GM12878 (cell line): ENCODE measurements at regions not wholly inside any gene's neighbourhood (a gene's known extent, or its start where the extent isn't known, plus 50 kb on each side); places are given as distances from the start of the nearest gene placed in this dataset.

Experiments
- ATAC-seq: fragments of 200-7000 bp; cut with Tn5 transposase; 3 replicates; pipeline ENCODE4 v1.9.1; 2020; ENCODE audit warnings: mild to moderate bottlenecking, moderate library complexity
- BruUV-seq: library from RNA; stranded (reverse); fragments of 400-500 nt; replicated peaks from 2 replicates; lab custom pipeline; 2021; lab: Mats Ljungman, UMichigan
- CTCF ChIA-PET: fragments of 300-600 bp; sonication (Branson Sonifier 250); formaldehyde crosslinking; extraction: SDS; loops from one replicate; lab custom pipeline; 2021; ENCODE audit warnings: inconsistent platforms; lab: Yijun Ruan, JAX
- POLR2A ChIA-PET: fragments of 350-600 bp; formaldehyde crosslinking; extraction: SDS; loops from one replicate; lab custom pipeline; 2021; ENCODE audit warnings: inconsistent platforms; lab: Charles Lee
- RAD21 ChIA-PET: fragments of 300-600 bp; sonication (Branson Sonifier 250); formaldehyde crosslinking; loops from one replicate; lab custom pipeline; 2023; ENCODE audit warnings: antibody characterized with exemption; ENCODE audit not compliant: unreplicated experiment; lab: Charles Lee
- SMC1A ChIA-PET: fragments of 300-600 bp; sonication (Branson Sonifier 250); formaldehyde crosslinking; loops from one replicate; lab custom pipeline; 2023; ENCODE audit not compliant: unreplicated experiment, uncharacterized antibody; lab: Charles Lee
- DNase-seq: peaks from one replicate; pipeline ENCODE4 v3.0.0-alpha.2; 2011; ENCODE audit warnings: low read depth, low spot score
- FAIRE-seq: peaks from 3 replicates; lab custom pipeline; 2011; peaks lifted over from hg19 to GRCh38; lab: Jason Lieb, UNC
- H2AFZ ChIP-seq: 2 replicates; pipeline ENCODE4 v1.6.0; 2011; ENCODE audit warnings: low read depth, low read length, control low read depth; ENCODE audit not compliant: control insufficient read depth
- H3K27ac ChIP-seq: 2 replicates; pipeline ENCODE4 v1.5.1; 2011; ENCODE audit warnings: control low read depth; ENCODE audit not compliant: control insufficient read depth, insufficient read depth
- H3K27me3 ChIP-seq, 2 experiments: replicated peaks in 1 of 2; 2 replicates each; pipeline versions ENCODE4 v1.6.0 to v1.6.1; 2011; ENCODE audit warnings: low read length in 1 of 2; ENCODE audit not compliant: control insufficient read depth in 2 of 2, insufficient read depth in 2 of 2
- H3K36me3 ChIP-seq, 2 experiments: 2 replicates each; pipeline ENCODE4 v1.5.1; 2011; ENCODE audit warnings: low read length in 1 of 2; ENCODE audit not compliant: control insufficient read depth in 2 of 2, insufficient read depth in 2 of 2
- H3K4me1 ChIP-seq: 2 replicates; pipeline ENCODE4 v1.6.1; 2011; ENCODE audit warnings: mild to moderate bottlenecking, low read length, moderate library complexity, mixed read lengths; ENCODE audit not compliant: control insufficient read depth, insufficient read depth
- H3K4me2 ChIP-seq: 2 replicates; pipeline ENCODE4 v1.6.0; 2011; ENCODE audit warnings: control low read depth; ENCODE audit not compliant: control insufficient read depth, insufficient read depth
- H3K4me3 ChIP-seq: fragments of 200-600 bp; sonication (generic); 2 replicates; pipeline ENCODE4 v1.5.1; 2016
- H3K79me2 ChIP-seq: 2 replicates; pipeline ENCODE4 v1.6.0; 2011; ENCODE audit warnings: low read length; ENCODE audit not compliant: control insufficient read depth, insufficient read depth
- H3K9ac ChIP-seq: 2 replicates; pipeline ENCODE4 v1.8.0; 2011; ENCODE audit warnings: low read length, control low read depth, mixed read lengths; ENCODE audit not compliant: control insufficient read depth, insufficient read depth
- H3K9me3 ChIP-seq: replicated peaks from 3 replicates; pipeline ENCODE4 v1.5.1; 2011; ENCODE audit warnings: mild to moderate bottlenecking, low read length; ENCODE audit not compliant: control insufficient read depth, insufficient read depth
- H4K20me1 ChIP-seq: 2 replicates; pipeline ENCODE4 v1.6.0; 2011; ENCODE audit not compliant: control insufficient read depth, insufficient read depth
- HCFC1 ChIP-seq: fragments of 150-350 bp; IDR thresholded peaks from 2 replicates; pipeline ENCODE4 v1.6.1; 2014; ENCODE audit warnings: low read length
- HDAC2 ChIP-seq: fragments of 200-600 bp; sonication (generic); IDR thresholded peaks from 2 replicates; pipeline ENCODE4 v1.6.1; 2017
- MTA3 ChIP-seq: IDR thresholded peaks from 2 replicates; pipeline ENCODE4 v1.6.1; 2012; ENCODE audit warnings: low read length, inconsistent platforms, borderline replicate concordance
- NFYA ChIP-seq: IDR thresholded peaks from 2 replicates; pipeline ENCODE4 v1.6.1; 2011; ENCODE audit warnings: low read depth, mild to moderate bottlenecking, low read length, improper control_type of control experiment, borderline replicate concordance
- NR2F1 ChIP-seq: fragments of 450-650 bp; conservative IDR thresholded peaks from 2 replicates; pipeline ENCODE4 v1.6.1; 2017; ENCODE audit warnings: mild to moderate bottlenecking
- PAX5 ChIP-seq: IDR thresholded peaks from 2 replicates; pipeline ENCODE4 v1.6.1; 2011; ENCODE audit warnings: low read depth, low read length, borderline replicate concordance
- PAX8 ChIP-seq: fragments of 450-650 bp; IDR thresholded peaks from 2 replicates; pipeline ENCODE4 v1.6.1; 2017; ENCODE audit warnings: mild to moderate bottlenecking, moderate library complexity
- POLR2A ChIP-seq: IDR thresholded peaks from 2 replicates; pipeline ENCODE4 v1.6.1; 2011; ENCODE audit warnings: low read depth, mild to moderate bottlenecking, low read length
- ZNF622 ChIP-seq: fragments of 450-650 bp; IDR thresholded peaks from 2 replicates; pipeline ENCODE4 v1.6.1; 2017; ENCODE audit warnings: mild to moderate bottlenecking, inconsistent platforms
- ZZZ3 ChIP-seq: IDR thresholded peaks from 2 replicates; pipeline ENCODE4 v1.6.1; 2011; ENCODE audit warnings: low read depth; ENCODE audit not compliant: control insufficient read depth, insufficient read length
- WGBS: methylation state at CpG from one replicate; pipeline ENCODE4 v1.1.6; 2016; ENCODE audit warnings: low lambda C conversion rate; ENCODE audit not compliant: insufficient replicate concordance, insufficient coverage; ENCODE audit errors: missing lambda C conversion rate; 5-methylcytosine and 5-hydroxymethylcytosine counted together
- in situ Hi-C: fragments of 300-500 bp; cut with MboI; formaldehyde crosslinking; loops from 9 replicates; pipeline ENCODE4 v1.14.3; 2018; ENCODE audit warnings: mixed read lengths
- intact Hi-C: fragments of 100-400 bp; cut with micrococcal nuclease; formaldehyde crosslinking; loops from one replicate; pipeline ENCODE4 v1.14.2; 2022; ENCODE audit not compliant: unreplicated experiment
- TF ChIP-seq, protein P1 (sequence below): fragments of 450-650 bp; IDR thresholded peaks from 2 replicates; pipeline ENCODE4 v1.6.1; 2017; ENCODE audit warnings: mild to moderate bottlenecking
- TF ChIP-seq, protein P2 (sequence below): fragments of 450-650 bp; IDR thresholded peaks from 2 replicates; pipeline ENCODE4 v1.6.1; 2017; ENCODE audit warnings: mild to moderate bottlenecking, low read depth, inconsistent platforms; ENCODE audit not compliant: poor library complexity, severe bottlenecking
- TF ChIP-seq, protein P3 (sequence below): IDR thresholded peaks from 2 replicates; pipeline ENCODE4 v1.6.1; 2012; ENCODE audit warnings: low read depth, low read length, improper control_type of control experiment
- TF ChIP-seq, protein P4 (sequence below): IDR thresholded peaks from 2 replicates; pipeline ENCODE4 v1.6.1; 2011; ENCODE audit warnings: borderline replicate concordance, low read depth, mild to moderate bottlenecking, moderate library complexity, mixed read lengths, low read length; ENCODE audit not compliant: insufficient read depth; ENCODE audit errors: extremely low read length

DNA sequence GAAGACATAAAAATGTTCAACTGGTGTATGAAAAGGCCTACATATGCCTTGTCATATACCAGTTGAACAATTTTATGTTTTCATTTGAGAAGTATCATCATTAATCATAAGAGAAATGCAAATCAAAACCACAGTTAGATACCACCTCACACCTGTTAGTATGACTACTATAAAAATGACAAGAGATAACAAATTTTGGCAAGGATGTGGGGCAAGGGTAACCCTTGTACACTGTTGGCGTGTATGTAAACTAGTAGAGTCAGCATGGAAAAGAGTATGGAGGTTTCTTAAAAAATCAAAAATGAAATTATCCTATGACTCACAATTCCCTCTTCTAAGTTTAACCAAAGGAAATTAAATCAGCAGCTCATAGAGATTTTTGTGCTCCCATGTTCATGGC lies 250.4 kb upstream of the ST8SIA4 start:
- DNase-seq, result no peak
- TF ChIP-seq ZZZ3 (no peak), HCFC1 (no peak), NFYA (no peak), PAX8 (no peak)
- TF ChIP-seq, protein P1, sequence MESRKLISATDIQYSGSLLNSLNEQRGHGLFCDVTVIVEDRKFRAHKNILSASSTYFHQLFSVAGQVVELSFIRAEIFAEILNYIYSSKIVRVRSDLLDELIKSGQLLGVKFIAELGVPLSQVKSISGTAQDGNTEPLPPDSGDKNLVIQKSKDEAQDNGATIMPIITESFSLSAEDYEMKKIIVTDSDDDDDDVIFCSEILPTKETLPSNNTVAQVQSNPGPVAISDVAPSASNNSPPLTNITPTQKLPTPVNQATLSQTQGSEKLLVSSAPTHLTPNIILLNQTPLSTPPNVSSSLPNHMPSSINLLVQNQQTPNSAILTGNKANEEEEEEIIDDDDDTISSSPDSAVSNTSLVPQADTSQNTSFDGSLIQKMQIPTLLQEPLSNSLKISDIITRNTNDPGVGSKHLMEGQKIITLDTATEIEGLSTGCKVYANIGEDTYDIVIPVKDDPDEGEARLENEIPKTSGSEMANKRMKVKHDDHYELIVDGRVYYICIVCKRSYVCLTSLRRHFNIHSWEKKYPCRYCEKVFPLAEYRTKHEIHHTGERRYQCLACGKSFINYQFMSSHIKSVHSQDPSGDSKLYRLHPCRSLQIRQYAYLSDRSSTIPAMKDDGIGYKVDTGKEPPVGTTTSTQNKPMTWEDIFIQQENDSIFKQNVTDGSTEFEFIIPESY, result no peak
- TF ChIP-seq, all 136 proteins: peak for 0
- Histone ChIP-seq H3K4me2 (no peak overlapping the region), H2AFZ (no peak overlapping the region), H3K9me3 (no peaks in the 10 kb centered on the region), H3K4me1 (no peaks in the 10 kb centered on the region), H3K27ac (no peak overlapping the region), H3K36me3 (no peaks in the 10 kb centered on the region), H3K9ac (no peak overlapping the region), H4K20me1 (no peaks in the 10 kb centered on the region), H3K27me3 (no peaks in the 10 kb centered on the region), H3K79me2 (no peaks in the 10 kb centered on the region), H3K4me3 (no peak overlapping the region)
- FAIRE-seq (peak; percentile 52), ATAC-seq (peak; percentile 34; the same call in 2 of the 3 replicates)
- BruUV-seq, result no TSS peak
- 0% methylated on average over 1 of the region's 1 CpG for WGBS
- SMC1A ChIA-PET, result no interaction called here
- POLR2A ChIA-PET, result no interaction called here
- RAD21 ChIA-PET, result no interaction called here
- intact Hi-C loops (no loop called here), in situ Hi-C loops (no loop called here)
- CTCF ChIA-PET, result no interaction called here

DNA sequence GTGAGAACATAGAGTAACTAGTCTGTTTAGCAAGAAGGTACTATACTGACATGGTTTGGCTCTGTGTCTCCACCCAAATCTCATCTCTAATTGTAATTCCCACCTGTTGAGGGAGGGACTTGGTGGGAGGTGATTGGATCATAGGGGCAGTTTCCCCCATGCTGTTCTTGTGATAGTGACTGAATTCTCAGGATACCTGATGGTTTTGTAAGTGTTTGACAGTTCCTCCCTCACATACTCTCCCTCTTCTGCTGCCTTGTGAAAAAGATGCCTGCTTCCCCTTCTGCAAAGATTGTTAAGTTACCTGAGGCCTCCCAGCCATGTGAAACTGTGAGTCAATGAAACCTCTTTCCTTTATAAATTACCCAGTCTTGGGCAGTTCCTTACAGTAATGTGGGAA lies 240.4 kb upstream of the ST8SIA4 start:
- SMC1A ChIA-PET, result no interaction called here
- no peak for FAIRE-seq
- no peak for TF ChIP-seq NR2F1
- no peak for TF ChIP-seq MTA3
- no peak for TF ChIP-seq PAX5
- TF ChIP-seq, protein P2, sequence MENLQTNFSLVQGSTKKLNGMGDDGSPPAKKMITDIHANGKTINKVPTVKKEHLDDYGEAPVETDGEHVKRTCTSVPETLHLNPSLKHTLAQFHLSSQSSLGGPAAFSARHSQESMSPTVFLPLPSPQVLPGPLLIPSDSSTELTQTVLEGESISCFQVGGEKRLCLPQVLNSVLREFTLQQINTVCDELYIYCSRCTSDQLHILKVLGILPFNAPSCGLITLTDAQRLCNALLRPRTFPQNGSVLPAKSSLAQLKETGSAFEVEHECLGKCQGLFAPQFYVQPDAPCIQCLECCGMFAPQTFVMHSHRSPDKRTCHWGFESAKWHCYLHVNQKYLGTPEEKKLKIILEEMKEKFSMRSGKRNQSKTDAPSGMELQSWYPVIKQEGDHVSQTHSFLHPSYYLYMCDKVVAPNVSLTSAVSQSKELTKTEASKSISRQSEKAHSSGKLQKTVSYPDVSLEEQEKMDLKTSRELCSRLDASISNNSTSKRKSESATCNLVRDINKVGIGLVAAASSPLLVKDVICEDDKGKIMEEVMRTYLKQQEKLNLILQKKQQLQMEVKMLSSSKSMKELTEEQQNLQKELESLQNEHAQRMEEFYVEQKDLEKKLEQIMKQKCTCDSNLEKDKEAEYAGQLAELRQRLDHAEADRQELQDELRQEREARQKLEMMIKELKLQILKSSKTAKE, result no peak
- TF ChIP-seq, protein P3, sequence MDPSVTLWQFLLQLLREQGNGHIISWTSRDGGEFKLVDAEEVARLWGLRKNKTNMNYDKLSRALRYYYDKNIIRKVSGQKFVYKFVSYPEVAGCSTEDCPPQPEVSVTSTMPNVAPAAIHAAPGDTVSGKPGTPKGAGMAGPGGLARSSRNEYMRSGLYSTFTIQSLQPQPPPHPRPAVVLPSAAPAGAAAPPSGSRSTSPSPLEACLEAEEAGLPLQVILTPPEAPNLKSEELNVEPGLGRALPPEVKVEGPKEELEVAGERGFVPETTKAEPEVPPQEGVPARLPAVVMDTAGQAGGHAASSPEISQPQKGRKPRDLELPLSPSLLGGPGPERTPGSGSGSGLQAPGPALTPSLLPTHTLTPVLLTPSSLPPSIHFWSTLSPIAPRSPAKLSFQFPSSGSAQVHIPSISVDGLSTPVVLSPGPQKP, result no peak
- TF ChIP-seq ZNF622, result no peak
- no peak for TF ChIP-seq HDAC2
- TF ChIP-seq, protein P4, sequence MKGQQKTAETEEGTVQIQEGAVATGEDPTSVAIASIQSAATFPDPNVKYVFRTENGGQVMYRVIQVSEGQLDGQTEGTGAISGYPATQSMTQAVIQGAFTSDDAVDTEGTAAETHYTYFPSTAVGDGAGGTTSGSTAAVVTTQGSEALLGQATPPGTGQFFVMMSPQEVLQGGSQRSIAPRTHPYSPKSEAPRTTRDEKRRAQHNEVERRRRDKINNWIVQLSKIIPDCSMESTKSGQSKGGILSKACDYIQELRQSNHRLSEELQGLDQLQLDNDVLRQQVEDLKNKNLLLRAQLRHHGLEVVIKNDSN, result no peak
- no peak for TF ChIP-seq POLR2A

More for the DNA sequence above, 240.4 kb upstream of the ST8SIA4 start:
- no TSS peak for BruUV-seq
- no peak overlapping the region for H3K27ac ChIP-seq
- in situ Hi-C loops, result no loop called here
- no peak overlapping the region for H3K4me2 ChIP-seq
- no peaks in the 10 kb centered on the region for H3K4me1 ChIP-seq
- ATAC-seq (no peak; the same call in 2 of the 3 replicates), DNase-seq (no peak)
- H3K9ac ChIP-seq, result no peak overlapping the region
- H2AFZ ChIP-seq, result no peak overlapping the region
- H3K79me2 ChIP-seq, result no peaks in the 10 kb centered on the region
- no peaks in the 10 kb centered on the region for H3K36me3 ChIP-seq
- ChIA-PET RAD21 (no interaction called here), POLR2A (no interaction called here), CTCF (no interaction called here)
- no peaks in the 10 kb centered on the region for H3K9me3 ChIP-seq
- intact Hi-C loops, result no loop called here
- no peaks in the 10 kb centered on the region for H4K20me1 ChIP-seq
- no peaks in the 10 kb centered on the region for H3K27me3 ChIP-seq
- H3K4me3 ChIP-seq, result no peak overlapping the region
